Left colon (tissue), 2 donors: ENCODE measurements at regions not wholly inside any gene's neighbourhood (a gene's known extent, or its start where the extent isn't known, plus 50 kb on each side); places are given as distances from the start of the nearest gene placed in this dataset.
"Not testable (repeated sequence)": the region's sequence is repeated elsewhere in the genome, so short reads cannot be mapped to it uniquely, and the experiment has no call there.

Source experiments
- ATAC-seq: fragments of 200-7000 bp; cut with Tn5 transposase; one replicate; pipeline ENCODE4 v1.9.1; 2020; ENCODE audit warnings: mild to moderate bottlenecking, moderate library complexity
- DNase-seq, 2 donors: peaks; one replicate each; pipeline ENCODE4 v3.0.0-alpha.2; 2020
- intact Hi-C, 2 donors: fragments of 100-400 bp; cut with DNase I in 1 of 2; cut with micrococcal nuclease in 1 of 2; formaldehyde crosslinking; loops; one replicate each; pipeline versions ENCODE4 v1.11.2 to v1.14.0; 2022; cut with DNase I, micrococcal nuclease
- donor health status: DM: no; HTN: no; CAD: no.
- donor health status: DM: yes; HTN: yes; CAD: no.

DNA sequence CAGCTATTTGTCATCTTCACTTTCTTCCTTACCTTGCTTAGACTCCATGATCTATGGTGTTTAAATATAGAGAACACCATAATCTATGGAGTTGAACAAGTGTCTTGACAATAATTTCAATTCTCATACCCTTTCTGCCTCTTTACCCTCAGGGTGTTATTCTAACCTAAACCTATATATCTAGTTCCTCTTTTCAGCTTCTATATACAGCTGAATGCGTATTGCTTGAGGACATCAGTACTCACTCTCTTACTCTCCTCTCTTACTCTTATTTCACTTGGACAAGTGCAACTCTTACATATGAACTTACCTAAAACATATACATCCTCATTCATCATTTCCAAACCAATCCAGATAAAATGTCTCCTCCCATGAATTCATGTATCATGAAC is 187.1 kb downstream of the RAP2B start:
- ATAC-seq: no peak
- intact Hi-C loops: no loop called here
- DNase-seq: no peak

- ATAC-seq (no peak), DNase-seq (no peak)
- intact Hi-C loops: no loop called here
Observed at GRCh38 chr3:153350420-153350819, 188.4 kb downstream of the RAP2B start.

DNA sequence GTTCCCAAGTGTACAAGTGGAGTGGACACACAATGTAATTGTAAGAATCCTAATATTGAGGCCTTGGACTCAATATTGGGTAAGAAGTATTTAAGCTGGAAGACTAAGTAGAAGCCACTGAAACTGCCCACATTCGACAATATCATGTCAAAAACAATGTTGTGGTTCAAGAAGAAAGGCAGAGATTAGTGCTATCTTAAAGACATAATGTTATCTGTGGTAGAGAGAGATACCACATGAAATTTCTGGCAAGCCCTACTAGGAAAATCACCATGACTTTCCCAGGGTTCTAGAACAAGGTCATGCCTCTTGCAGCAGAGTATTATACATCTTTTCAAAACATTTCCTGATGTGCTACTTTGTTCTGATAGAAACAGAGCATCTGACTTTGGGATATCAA is 192.6 kb downstream of the RAP2B start:
- DNase-seq (no peak), ATAC-seq (no peak)
- intact Hi-C loops: no loop called here

DNA sequence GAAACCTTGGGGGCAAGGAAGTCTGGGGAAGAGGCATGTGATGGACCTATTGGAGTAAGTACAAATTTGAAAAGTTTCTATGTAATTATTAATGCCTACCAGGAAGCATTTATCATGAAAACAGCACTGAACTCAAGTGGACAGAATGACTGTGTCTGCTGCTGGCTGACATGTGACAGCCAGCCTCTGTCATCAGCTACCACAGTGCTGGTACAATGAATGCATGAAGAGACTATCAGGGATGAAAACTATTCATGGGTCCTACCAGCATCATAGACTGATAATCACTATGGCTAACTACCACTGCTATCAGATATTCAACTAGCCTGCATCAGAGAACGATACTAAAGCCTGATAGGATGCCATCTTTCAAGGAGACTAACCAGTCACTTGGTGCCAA is 193.5 kb downstream of the RAP2B start:
- DNase-seq (no peak), ATAC-seq (no peak)
- intact Hi-C loops: no loop called here

DNA sequence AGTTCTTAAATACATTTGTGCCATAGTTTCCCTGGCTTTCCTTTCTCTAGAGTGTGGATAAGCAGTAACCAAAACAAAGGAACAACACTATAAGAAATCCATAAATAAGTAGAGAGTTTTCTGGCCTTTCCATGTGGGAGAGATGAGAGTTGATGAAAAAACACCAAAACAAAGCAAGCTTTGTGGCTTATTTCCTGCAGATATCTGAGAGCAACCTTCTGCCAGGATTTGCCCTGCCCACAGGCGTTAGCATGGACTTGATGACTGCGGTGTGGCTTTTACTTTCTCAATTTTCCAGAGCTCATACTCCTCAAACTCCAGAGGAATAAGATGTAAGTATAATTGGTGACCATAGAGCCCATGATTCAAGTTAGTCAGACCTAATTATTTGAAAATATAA is 194.9 kb downstream of the RAP2B start:
- no peak for ATAC-seq
- DNase-seq: no peak
- intact Hi-C loops: no loop called here

GRCh38 chr3:153357436-153357835 is 195.4 kb downstream of the RAP2B start:
- no peak for DNase-seq
- no peak for ATAC-seq
- intact Hi-C loops: no loop called here

GRCh38 chr3:153369561-153370374 is 207.7 kb downstream of the RAP2B start:
- intact Hi-C loops: no loop called here
- no peak for ATAC-seq
- no peak for DNase-seq

GRCh38 chr3:153370680-153371079 is 208.7 kb downstream of the RAP2B start:
- DNase-seq (no peak), ATAC-seq (no peak)
- intact Hi-C loops: no loop called here

GRCh38 chr3:153372326-153372725 is 210.3 kb downstream of the RAP2B start:
- no peak for DNase-seq
- no peak for ATAC-seq
- intact Hi-C loops: no loop called here

DNA sequence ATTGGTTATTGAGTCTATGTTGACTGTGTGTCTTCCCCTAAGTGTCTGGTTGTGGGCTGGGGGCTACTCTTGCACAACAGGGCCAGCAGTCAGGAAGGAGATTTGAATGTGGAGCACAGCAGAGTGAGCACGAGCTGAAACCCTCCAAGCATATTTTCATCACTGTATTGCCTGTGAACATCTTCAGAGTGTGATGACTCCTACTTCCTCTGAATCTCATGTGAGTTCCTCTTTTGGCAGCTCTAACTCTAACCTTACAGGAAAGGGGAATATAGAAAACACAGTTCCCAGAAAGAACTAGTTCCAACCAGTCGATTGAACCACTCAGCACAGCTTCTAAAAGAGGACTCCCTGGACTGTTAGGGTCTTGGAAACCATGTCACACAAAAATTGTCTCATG is 211.6 kb downstream of the RAP2B start:
- intact Hi-C loops: no loop called here
- DNase-seq (no peak), ATAC-seq (no peak)

DNA sequence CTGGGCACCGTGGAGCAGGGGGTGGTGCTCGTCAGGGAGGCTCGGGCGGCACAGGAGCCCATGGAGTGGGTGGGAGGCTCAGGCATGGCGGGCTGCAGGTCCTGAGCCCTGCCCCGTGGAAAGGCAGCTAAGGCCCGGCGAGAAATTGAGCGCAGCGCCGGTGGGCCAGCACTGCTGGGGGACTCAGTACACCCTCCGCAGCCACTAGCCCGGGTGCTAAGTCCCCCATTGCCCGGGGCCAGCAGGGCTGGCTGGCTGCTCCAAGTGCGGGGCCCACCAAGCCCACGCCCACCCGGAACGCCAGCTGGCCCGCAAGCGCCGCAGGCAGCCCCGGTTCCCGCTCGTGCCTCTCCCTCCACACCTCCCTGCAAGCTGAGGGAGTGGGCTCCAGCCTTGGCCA is 216.3 kb downstream of the RAP2B start:
- intact Hi-C loops, DNase-seq, ATAC-seq: not testable (repeated sequence)

DNA sequence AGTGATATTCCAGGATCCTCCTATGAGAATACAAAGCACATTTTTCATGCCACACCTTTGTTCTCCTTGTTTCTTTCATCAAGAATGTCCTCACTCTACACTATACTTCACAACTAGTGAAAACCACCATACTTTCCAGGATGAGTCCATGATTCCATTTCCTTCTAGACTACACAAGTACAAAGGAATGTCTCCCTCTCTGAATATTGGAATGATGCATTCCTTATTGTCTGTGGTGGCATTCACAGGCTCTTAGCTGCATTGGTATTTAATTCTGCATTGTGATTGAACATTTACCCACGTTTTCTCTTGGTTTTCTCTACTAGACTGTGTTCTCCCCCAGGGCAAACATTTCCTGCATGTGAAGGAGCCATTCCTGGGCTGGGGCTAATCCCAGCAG is 217.5 kb downstream of the RAP2B start:
- intact Hi-C loops: no loop called here
- ATAC-seq: no peak
- no peak for DNase-seq

- DNase-seq (no peak), ATAC-seq (no peak)
- intact Hi-C loops: no loop called here
Observed at GRCh38 chr3:153385343-153385742, 223.3 kb downstream of the RAP2B start.

DNA sequence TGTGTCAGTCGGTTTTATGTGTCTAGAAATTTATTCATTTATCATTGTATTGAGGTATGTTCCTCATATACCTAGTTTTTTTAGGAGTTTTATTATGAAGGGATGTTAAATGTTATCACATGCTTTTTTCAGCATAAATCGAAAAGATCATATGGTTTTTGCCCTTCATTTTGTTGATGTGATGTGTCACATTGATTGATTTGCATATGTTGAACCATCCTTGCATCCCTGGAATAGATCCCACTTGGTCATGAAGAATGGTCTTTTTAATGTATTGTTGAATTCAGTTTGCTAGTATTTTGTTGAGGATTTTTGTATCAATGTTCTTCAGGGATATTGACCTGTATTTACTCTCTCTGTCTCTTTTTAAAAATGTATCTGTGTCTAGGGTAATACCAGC is 230.3 kb downstream of the RAP2B start:
- ATAC-seq (no peak), DNase-seq (no peak)
- intact Hi-C loops: no loop called here

GRCh38 chr3:153394017-153394416 is 232.0 kb downstream of the RAP2B start:
- DNase-seq: no peak
- intact Hi-C loops: no loop called here
- no peak for ATAC-seq

- intact Hi-C loops: no loop called here
- DNase-seq (no peak), ATAC-seq (no peak)
Observed at GRCh38 chr3:153396581-153396980, 234.6 kb downstream of the RAP2B start.

DNA sequence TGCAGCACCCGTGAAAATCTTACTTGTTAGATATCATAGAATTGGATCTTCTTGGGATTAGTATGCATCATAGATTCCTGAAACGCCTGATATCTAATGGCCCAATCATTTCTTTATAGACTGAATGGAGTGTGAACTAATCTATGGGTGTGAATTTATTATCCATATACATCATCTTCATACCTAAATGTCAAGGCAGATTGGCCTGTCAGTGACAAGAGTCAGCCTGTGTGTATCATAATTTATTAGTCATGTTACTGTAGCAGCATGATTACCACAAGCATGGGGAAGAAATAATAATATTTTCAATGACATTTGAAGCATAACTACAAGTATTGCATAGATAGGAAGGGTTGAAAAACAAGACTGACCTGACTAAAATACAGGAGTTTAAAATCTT is 235.8 kb downstream of the RAP2B start:
- DNase-seq (no peak), ATAC-seq (no peak)
- intact Hi-C loops: no loop called here

GRCh38 chr3:153399636-153400035 is 237.6 kb downstream of the RAP2B start:
- DNase-seq: no peak
- intact Hi-C loops: no loop called here

GRCh38 chr3:153400641-153401040 is 238.6 kb downstream of the RAP2B start:
- intact Hi-C loops: no loop called here
- no peak for DNase-seq
- no peak for ATAC-seq

More at GRCh38 chr3:153399636-153400035, 237.6 kb downstream of the RAP2B start:
- no peak for ATAC-seq

DNA sequence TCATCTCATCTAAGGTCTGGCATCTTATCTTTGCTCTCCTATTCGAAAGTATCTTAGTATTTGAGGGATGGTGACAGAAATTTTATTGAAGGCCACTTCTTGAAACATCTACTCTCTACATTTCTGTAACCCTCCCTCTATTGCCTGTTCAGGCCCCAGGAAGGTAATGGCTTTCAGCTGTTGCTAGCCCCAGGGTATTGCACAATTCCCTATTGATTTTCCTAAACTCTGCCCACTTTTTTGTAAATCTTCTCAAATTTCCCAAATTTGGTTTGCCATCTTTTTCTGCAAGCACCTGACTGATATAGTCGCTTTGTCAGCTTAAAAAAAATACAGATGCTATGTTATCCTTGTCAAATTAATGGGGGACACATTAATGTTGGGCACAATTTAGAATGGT is 242.1 kb downstream of the RAP2B start:
- ATAC-seq (no peak), DNase-seq (no peak)
- intact Hi-C loops: no loop called here

DNA sequence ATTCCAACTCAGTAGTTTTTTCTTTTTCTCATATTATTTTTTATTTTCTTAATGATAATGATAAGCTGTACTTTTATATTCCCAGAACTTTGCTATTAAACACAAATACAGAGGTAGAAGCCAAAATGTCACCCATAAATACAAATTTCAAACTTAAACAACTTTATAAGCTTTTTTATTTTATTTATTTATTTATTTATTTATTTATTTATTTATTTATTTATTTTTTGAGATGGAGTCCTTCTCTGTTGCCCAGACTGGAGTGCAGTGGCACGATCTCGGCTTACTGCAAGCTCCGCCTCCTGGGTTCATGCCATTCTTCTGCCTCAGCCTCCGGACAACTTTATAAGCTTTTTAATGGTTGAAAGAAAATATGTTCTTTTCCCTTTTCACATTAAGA is 243.3 kb downstream of the RAP2B start:
- ATAC-seq, intact Hi-C loops: not testable (repeated sequence)

More for the DNA sequence above, 243.3 kb downstream of the RAP2B start:
- not testable (repeated sequence) for DNase-seq
